ENCODE measurements at regions not wholly inside any gene's neighbourhood (a gene's known extent, or its start where the extent isn't known, plus 50 kb on each side); places are given as distances from the start of the nearest gene placed in this dataset.

DNA sequence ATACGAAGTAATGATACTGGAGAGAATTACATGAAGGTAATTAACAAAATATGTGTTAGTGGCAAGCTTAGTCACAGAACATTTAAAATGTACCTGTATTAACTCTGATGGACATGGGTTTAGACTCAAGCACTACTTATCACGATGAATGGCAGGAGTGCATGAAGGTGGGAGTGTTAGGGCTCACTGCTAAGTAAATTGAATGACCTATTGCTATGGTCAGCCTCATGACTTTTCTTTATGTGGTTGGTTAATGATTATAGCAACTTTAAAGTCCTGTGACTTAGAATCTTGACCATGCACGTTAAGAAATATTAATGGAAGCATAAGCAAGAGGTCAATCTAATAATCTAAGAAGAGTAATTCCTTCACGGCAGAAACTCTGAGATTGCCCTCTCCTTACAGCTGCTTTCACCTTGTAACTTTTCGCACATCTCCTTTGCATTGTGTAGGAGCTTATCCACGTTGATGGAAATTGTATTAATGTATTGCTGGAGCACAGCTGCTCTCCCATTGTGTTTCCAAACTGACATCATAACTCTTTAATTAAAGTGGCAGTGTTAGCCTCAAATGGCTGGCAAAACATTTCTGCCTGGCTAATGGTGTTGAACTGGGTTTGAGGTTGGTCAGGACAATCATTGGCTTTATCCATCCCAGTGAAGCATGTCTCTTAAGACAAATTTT, 114.5 kb downstream of the RXFP2 start:
- no peak for DNase-seq (ENCODE audit: low spot score)

GRCh38 chr13:31859571-31859970, 120.2 kb downstream of the RXFP2 start:
- no peak for DNase-seq (ENCODE audit: low spot score)

DNA sequence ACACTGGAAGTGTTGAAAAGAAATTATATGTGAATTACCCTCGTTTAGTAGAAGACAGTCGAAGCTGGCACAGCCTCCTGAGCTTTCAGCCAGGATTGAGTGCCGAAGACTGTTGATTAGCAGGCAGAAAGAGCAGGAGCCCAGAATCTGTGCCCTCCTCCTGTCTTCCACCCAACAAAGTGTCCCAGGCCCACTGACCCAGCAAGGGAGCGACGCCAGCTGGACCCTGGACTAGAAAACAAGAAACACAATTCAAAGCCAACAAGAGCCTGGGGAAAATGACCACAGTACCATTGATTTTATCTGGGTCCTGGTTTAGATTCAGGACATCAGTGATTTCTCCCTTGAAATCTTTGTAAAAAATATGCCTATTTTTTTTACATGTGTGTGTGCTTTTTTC, 120.7 kb downstream of the RXFP2 start:
- no peak for DNase-seq (ENCODE audit: low spot score)

DNA sequence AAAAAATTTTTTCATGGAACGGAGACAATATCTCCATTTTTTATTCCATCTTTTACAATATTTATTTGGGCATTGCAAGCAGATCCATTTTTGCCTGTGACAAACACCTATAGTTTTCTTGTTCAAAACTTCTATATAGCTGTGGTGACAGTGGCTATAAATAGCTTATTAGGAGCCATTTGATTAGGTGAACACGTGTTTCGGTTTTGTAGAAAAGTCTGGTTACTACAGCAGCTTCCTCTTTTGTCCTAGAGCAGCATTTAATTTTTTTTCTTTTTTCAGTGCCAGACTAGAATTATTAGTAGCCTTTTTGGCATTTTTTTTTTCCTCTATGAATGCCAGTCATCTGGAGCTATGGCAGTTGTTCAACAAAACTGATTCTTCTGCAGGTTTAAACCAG, 123.5 kb downstream of the RXFP2 start:
- DNase-seq (ENCODE audit: low spot score) = no peak

DNA sequence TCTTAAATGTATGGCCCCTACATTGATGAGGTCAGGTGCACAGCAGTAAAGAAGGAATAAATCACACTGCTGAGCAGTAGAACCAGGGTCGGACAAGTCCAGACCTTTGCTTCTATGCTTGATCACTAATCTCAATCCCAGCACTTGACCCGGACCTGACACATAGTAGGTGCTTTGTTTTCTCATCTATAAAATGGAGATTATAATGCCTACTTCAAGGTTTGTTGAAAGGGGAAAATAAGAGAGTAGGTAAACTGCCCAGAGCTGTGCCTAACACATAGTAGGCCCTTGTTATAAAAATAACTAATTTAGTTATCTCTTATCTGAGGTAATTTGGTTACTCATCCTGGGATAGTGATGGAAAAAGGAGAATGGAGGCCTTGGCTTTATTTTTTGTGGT, 125.0 kb downstream of the RXFP2 start:
- no peak for DNase-seq (ENCODE audit: low spot score)

GRCh38 chr13:31866099-31866498, 126.8 kb downstream of the RXFP2 start:
- no peak for DNase-seq (ENCODE audit: low spot score)

GRCh38 chr13:31867709-31868108, 128.4 kb downstream of the RXFP2 start:
- no peak for DNase-seq (ENCODE audit: low spot score)

DNA sequence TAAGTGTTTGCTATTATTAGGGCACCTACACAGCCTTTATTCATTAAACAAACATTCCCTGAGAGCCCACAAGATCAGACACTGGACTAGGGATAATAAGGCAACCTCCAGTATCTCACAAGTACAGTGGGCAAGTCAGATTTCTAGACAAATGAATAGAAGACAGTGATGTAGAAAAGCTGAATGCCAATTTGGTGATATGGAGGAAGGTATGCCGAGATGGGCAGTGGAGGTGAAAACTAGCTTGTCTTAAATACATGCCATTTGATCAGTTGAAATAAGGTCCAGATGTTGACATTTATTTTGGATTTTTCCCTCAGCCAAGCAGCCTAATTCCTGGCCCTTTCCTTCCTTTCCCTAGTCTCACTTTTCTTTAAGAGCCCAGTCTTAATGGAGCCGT, 130.3 kb downstream of the RXFP2 start:
- no peak for DNase-seq (ENCODE audit: low spot score)

DNA sequence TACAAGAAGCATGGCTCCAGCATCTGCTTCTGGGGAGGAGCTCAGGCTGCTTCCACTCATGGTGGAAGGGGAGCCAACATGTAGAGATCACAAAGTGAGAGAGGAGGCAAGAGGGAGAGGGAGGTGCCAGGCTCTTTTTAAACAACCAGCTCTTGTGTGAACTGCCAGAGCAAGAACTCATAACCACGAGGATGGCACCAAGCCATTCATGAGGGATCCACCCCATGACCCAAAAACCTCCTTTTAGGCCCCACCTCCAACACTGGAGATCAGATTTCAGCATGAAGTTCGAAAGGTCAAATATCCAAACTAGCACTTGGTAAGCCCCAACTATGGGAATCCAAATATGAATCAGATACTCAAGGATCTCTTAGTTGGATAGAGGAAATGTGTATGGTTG, 131.2 kb downstream of the RXFP2 start:
- no peak for DNase-seq (ENCODE audit: low spot score)

GRCh38 chr13:31873145-31873544, 133.8 kb downstream of the RXFP2 start:
- no peak for DNase-seq (ENCODE audit: low spot score)

- DNase-seq (ENCODE audit: low spot score) = no peak
Measured at GRCh38 chr13:31875134-31875533, 135.8 kb downstream of the RXFP2 start.

DNA sequence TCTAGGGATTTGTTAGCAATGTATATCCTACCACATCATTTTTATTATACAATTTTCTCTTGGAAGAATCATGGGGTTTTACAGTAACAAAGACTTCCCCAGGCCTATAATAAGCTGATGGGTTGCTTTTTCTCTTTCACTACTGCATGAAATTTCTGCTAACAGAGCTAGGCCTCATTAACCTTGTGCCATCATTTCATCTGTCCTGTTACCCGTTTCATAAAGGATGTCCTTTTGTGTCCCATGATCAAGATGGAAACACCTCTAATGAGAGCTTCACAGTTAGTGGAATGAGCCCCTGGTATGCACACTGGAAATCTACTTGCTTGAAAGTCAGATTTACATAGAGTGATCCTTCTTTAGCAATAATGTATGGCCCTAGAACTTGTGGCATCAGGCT, 138.7 kb downstream of the RXFP2 start:
- no peak for DNase-seq (ENCODE audit: low spot score)

DNA sequence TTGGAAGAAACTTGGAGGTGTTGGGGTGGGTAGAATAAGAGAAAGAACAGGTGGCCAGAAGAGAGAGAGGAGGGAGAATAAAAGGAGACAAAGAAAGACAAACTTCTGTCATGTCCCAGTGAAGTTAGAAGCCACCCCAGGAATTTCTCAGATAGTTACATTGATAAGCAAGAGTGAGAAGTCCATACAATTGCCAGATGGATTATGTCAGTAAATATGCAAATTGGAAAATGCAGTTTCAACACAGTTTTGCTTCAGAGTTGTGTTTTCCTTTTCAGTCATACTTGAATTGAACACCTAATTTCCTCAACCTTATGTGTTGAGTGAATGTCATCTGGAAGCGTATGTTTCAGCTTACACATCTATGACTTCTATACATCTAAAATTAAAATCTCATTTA, 139.2 kb downstream of the RXFP2 start:
- DNase-seq (ENCODE audit: low spot score) = no peak

DNA sequence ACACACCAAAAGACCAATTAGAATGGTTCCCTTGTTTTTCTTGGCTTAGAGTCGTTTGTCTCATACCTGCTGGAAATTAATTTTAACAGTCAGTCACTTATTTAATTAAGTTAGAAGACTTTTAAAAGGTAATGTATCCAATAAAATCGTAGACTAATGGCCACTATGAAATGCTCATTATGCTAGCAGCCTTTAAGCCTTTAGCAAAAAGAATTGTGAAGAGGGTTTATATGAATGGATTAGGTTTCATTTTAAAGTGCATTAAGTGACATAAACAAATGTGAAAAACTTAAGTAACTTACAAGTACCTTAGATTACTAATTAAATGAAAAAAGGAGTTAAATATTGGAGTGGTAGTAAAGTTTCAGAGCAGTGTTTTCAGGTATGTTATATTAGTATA, 139.6 kb downstream of the RXFP2 start:
- no peak for DNase-seq (ENCODE audit: low spot score)

DNA sequence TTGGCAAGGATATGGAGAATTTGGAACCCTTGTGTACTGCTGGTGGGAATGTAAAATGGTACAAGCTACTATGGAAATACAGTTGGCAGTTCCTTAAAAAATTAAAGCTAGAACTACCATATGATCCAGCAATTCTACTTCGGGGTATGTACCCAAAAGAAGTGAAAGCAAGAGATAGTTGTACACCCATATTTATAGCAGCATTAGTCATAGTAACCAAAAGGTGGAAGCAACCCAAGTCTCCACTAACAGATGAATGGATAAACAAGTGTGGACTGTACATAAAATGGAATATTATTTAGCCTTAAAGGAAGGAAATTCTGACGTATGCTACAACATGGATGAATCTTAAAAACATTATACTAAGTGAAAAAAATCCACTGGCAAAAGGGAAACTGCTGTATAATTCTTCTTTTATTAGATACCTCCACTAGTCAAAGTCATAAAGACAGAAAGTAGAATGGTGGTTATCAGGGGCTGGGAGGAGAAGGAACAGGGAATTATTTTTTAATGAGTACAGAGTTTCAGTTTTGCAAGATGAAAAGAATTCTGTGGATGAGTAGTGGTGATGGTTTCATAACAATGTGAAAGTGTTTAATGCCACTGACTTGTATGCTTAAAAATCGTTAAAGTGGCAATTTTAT, 141.6 kb downstream of the RXFP2 start:
- no peak for DNase-seq (ENCODE audit: low spot score)

DNA sequence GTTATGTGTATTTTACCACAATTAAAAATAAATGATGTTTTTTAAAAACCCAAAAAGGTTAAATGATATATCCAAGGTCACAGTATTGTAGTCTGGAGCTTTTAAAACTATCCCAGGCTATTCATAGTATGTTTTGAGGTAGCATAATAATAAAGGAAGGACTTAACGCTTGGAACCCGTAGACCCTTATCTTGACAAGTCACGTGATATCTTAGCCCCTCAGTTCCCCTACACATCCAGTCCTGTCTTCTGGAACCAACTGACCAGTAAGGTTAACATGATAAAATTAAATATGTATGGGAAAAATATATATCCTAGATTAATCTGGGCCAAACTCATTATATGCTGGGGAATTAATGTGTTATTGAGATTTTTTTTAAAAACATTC, 142.2 kb downstream of the RXFP2 start:
- DNase-seq (ENCODE audit: low spot score) = no peak

DNA sequence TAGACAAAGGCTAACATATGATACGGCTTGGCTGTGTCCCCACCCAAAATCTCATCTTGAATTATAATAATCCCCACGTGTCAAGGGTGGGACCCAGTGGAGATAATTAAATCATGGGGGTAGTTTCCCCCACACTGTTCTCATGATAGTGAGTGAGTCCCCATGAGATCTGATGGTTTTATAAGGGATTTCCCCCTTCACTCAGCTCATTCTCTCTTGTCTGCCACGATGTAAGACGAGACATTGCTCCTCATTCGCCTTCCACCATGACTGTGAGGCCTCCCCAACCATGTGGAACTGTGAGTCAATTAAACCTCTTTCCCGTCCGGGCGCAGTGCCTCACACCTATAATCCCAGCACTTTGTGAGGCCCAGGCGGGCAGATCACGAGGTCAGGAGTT, 143.5 kb downstream of the RXFP2 start:
- no peak for DNase-seq (ENCODE audit: low spot score)

DNA sequence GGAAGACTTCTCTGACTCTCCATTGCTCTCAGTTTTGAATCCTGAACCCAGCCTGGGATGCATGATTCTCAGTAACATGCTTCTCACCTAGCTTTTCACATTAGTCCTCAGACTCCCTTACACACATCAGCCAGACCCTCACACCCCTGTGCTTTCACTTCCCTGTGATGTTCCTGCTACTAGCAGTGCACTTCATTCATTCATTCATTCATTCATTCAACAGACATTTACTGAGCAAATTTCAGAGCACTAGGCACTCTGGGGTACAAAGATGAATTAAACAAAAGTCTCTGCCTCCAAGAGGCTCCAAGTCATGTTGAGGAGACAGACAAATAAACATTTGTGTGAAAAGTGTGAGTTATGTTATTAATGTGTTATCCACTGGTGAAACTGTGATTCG, 145.2 kb downstream of the RXFP2 start:
- DNase-seq (ENCODE audit: low spot score) = no peak

DNA sequence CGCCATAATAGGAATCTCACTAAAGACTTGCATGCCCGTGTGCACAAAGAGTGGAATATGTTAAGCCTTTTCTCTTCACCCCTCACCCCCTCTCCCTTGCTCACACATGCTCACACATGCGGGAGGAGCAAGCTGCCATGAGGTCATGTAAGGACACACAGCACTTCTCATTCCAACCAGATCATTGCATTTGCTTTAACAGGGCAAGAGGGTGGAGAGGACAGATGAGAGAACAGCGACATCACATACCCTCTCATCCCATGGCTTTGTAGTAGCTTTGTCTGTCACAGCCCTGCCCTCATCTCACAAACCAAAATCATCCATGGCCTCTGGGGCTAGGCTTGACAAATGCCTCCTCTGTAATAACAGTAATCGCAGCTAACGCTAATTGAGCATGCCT, 145.6 kb upstream of the FRY start:
- DNase-seq (ENCODE audit: low spot score) = no peak

- no peak for DNase-seq (ENCODE audit: low spot score)
Measured at GRCh38 chr13:31887286-31887685, 144.3 kb upstream of the FRY start.

DNA sequence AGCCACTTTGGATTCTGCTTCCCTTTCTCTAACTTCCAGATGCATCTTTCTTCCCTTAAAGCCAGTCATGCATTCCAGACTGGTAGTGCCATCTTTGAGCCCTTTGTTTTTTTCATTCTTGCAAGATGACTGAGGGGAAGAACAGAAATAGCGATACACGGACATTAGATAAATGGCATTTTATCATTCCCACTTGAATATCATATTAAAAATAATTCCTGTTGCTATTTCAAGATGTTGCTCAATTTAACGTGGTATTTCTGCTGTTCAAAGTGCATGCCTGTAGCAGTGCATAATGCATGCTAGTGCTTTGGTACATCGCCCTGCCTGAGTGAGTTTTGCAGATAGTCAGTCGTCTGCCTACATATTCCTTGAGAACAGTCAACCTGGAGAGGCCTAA, 140.6 kb upstream of the FRY start:
- no peak for DNase-seq (ENCODE audit: low spot score)

DNA sequence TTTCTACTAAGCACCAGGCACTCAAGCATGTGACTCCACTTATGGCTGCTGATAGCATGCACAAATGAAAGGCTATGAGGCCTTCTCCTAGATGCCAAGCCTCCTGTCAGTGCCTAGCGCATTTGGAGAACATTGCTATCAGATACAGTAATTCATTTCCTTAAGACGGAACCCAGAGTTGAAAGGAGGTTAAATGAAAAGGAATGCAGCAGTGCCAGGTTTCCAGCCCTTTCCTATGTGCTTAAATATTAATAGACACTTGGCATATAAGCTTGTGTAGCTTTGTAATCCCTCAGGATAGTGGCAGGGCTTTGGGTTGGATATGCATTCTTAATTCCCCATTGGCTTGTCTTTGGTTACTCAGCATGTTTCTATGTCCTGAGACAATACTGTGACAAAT, 140.1 kb upstream of the FRY start:
- no peak for DNase-seq (ENCODE audit: low spot score)

- no peak for DNase-seq (ENCODE audit: low spot score)
Measured at GRCh38 chr13:31894931-31895330, 136.6 kb upstream of the FRY start.

- no peak for DNase-seq (ENCODE audit: low spot score)
Measured at GRCh38 chr13:31895691-31896090, 135.9 kb upstream of the FRY start.

Measured in LoVo (cell line).